ENCODE measurements at regions not wholly inside any gene's neighbourhood (a gene's known extent, or its start where the extent isn't known, plus 50 kb on each side); places are given as distances from the start of the nearest gene placed in this dataset.

GRCh38 chr14:83044001-83044400 is 1510.3 kb upstream of the SEL1L start:
- Histone ChIP-seq H3K4me2 (ENCODE audit: insufficient read depth, low read length) (no peak overlapping the region), H3K4me3 (ENCODE audit: low read depth in 1 of 2, low read length in 2 of 2) (no peak overlapping the region), H3K36me3 (ENCODE audit: insufficient read depth, low read length) (no peaks in the 10 kb centered on the region), H3K79me2 (ENCODE audit: insufficient read depth, low read length) (no peaks in the 10 kb centered on the region), H3K9ac (ENCODE audit: low read depth, low read length) (no peak overlapping the region), H3K27me3 (ENCODE audit: insufficient read depth, low read length, poor library complexity) (no peaks in the 10 kb centered on the region), H3K27ac (ENCODE audit: low read length) (no peak overlapping the region), H4K20me1 (ENCODE audit: insufficient read depth, low read length) (no peaks in the 10 kb centered on the region), H3K9me3 (ENCODE audit: insufficient read depth, low read length, severe bottlenecking) (no peaks in the 10 kb centered on the region), H2AFZ (ENCODE audit: low read depth, low read length) (no peak overlapping the region), H3K4me1 (ENCODE audit: insufficient read depth, low read length) (no peaks in the 10 kb centered on the region)
- no peak for TF ChIP-seq EZH2 (IDR thresholded peaks at IDR 0.05; ENCODE audit: borderline replicate concordance, low read depth, low read length, severe bottlenecking)
- no peak for TF ChIP-seq CTCF (IDR thresholded peaks at IDR 0.05; ENCODE audit: borderline replicate concordance, extremely low read depth, low read length, poor library complexity, severe bottlenecking)
- no peak for ATAC-seq (ENCODE audit: insufficient read depth, low read depth)
- DNase-seq, result no peak

GRCh38 chr14:83047059-83047830 is 1513.6 kb upstream of the SEL1L start:
- Histone ChIP-seq H3K4me2 (ENCODE audit: insufficient read depth, low read length) (no peak overlapping the region), H3K27ac (ENCODE audit: low read length) (no peak overlapping the region), H4K20me1 (ENCODE audit: insufficient read depth, low read length) (no peaks in the 10 kb centered on the region), H3K4me3 (ENCODE audit: low read depth in 1 of 2, low read length in 2 of 2) (no peak overlapping the region), H2AFZ (ENCODE audit: low read depth, low read length) (no peak overlapping the region), H3K9ac (ENCODE audit: low read depth, low read length) (no peak overlapping the region), H3K9me3 (ENCODE audit: insufficient read depth, low read length, severe bottlenecking) (peaks cover 2% of the 10 kb centered on the region), H3K27me3 (ENCODE audit: insufficient read depth, low read length, poor library complexity) (no peaks in the 10 kb centered on the region), H3K4me1 (ENCODE audit: insufficient read depth, low read length) (no peaks in the 10 kb centered on the region), H3K36me3 (ENCODE audit: insufficient read depth, low read length) (no peaks in the 10 kb centered on the region), H3K79me2 (ENCODE audit: insufficient read depth, low read length) (no peaks in the 10 kb centered on the region)
- TF ChIP-seq CTCF (IDR thresholded peaks at IDR 0.05; ENCODE audit: borderline replicate concordance, extremely low read depth, low read length, poor library complexity, severe bottlenecking) (no peak), EZH2 (IDR thresholded peaks at IDR 0.05; ENCODE audit: borderline replicate concordance, low read depth, low read length, severe bottlenecking) (no peak)
- ATAC-seq (ENCODE audit: insufficient read depth, low read depth) (no peak), DNase-seq (no peak)

DNA sequence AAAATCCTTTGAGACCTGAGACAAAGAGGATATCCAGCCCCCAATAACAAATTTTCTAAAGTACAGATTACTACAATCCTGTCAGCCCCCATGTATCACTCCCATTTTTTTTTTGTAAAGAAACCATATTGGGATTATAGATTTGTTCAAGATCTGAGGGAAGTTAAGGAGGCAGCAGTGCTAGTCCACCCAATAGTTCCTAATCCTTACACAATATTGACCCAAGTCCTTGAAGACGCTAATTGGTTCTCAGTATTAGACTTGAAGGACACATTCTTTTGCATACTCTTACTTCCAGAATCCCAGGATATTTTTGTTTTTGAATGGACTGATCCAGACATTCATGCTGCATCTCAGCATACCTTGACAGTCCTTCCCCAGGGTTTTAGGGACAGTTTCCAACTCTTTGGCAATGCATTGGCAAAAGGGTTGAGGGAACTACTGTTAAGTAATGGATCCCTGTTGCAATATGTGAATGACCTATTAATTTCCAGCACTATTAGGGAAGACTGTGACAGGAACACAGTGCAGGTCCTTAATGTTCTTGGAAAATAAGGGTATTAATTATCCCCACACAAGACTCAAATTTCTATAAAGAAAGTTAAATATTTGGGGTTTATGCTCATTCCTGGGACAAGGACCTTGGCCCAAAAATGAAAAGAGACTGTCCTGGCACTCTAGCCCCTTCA is 1519.5 kb upstream of the SEL1L start:
- H3K4me2 ChIP-seq (ENCODE audit: insufficient read depth, low read length), result no peak overlapping the region
- no peak overlapping the region for H3K27ac ChIP-seq (ENCODE audit: low read length)
- no peaks in the 10 kb centered on the region for H3K79me2 ChIP-seq (ENCODE audit: insufficient read depth, low read length)
- no peaks in the 10 kb centered on the region for H3K36me3 ChIP-seq (ENCODE audit: insufficient read depth, low read length)
- H4K20me1 ChIP-seq (ENCODE audit: insufficient read depth, low read length), result no peaks in the 10 kb centered on the region
- no peak overlapping the region for H3K4me3 ChIP-seq (ENCODE audit: low read depth in 1 of 2, low read length in 2 of 2)
- H3K9me3 ChIP-seq (ENCODE audit: insufficient read depth, low read length, severe bottlenecking), result peaks cover 2% of the 10 kb centered on the region
- no peaks in the 10 kb centered on the region for H3K4me1 ChIP-seq (ENCODE audit: insufficient read depth, low read length)
- no peak overlapping the region for H3K9ac ChIP-seq (ENCODE audit: low read depth, low read length)
- no peak for ATAC-seq (ENCODE audit: insufficient read depth, low read depth)
- DNase-seq, result no peak
- no peak overlapping the region for H2AFZ ChIP-seq (ENCODE audit: low read depth, low read length)
- TF ChIP-seq EZH2 (IDR thresholded peaks at IDR 0.05; ENCODE audit: borderline replicate concordance, low read depth, low read length, severe bottlenecking) (no peak), CTCF (IDR thresholded peaks at IDR 0.05; ENCODE audit: borderline replicate concordance, extremely low read depth, low read length, poor library complexity, severe bottlenecking) (no peak)
- H3K27me3 ChIP-seq (ENCODE audit: insufficient read depth, low read length, poor library complexity), result no peaks in the 10 kb centered on the region

Data from DND-41 (cell line).